ENCODE measurements at regions not wholly inside any gene's neighbourhood (a gene's known extent, or its start where the extent isn't known, plus 50 kb on each side); places are given as distances from the start of the nearest gene placed in this dataset.

- 71 to 83% (median 78%) methylated on average over 14 of the region's 14 CpGs for WGBS, 3 donors
- Histone ChIP-seq H3K27me3 (ENCODE audit: insufficient read depth in 3 of 3, low read length in 2 of 3) (no peaks in the 10 kb centered on the region), H3K36me3 (ENCODE audit: insufficient read depth in 1 of 2, low read depth in 1 of 2) (no peaks in the 10 kb centered on the region), H3K27ac (no peak overlapping the region), H3K9me3 (no peaks in the 10 kb centered on the region), H3K4me1 (no peaks in the 10 kb centered on the region), H3K4me3 (no peak overlapping the region)
- no peak for DNase-seq
- intact Hi-C loops (cut with DNase I) = no loop called here
- no peak for ATAC-seq
- TF ChIP-seq CTCF (IDR thresholded peaks at IDR 0.05) = no peak
Measured at GRCh38 chr5:2255915-2256690, 373.4 kb upstream of the IRX4 start.

GRCh38 chr5:2254880-2255750 is 372.4 kb upstream of the IRX4 start:
- Histone ChIP-seq H3K36me3 (ENCODE audit: insufficient read depth in 1 of 2, low read depth in 1 of 2) (no peaks in the 10 kb centered on the region), H3K4me3 (no peak overlapping the region), H3K4me1 (no peaks in the 10 kb centered on the region), H3K27me3 (ENCODE audit: insufficient read depth in 3 of 3, low read length in 2 of 3) (no peaks in the 10 kb centered on the region), H3K27ac (no peak overlapping the region), H3K9me3 (no peaks in the 10 kb centered on the region)
- intact Hi-C loops (cut with DNase I) = no loop called here
- WGBS, 3 donors = 76 to 77% (median 77%) methylated on average over 22 of the region's 22 CpGs
- no peak for TF ChIP-seq CTCF (IDR thresholded peaks at IDR 0.05)
- ATAC-seq = no peak
- DNase-seq = no peak

GRCh38 chr5:2254406-2254805 is 371.7 kb upstream of the IRX4 start:
- no peak overlapping the region for H3K27ac ChIP-seq
- H3K4me1 ChIP-seq = no peaks in the 10 kb centered on the region
- no peaks in the 10 kb centered on the region for H3K9me3 ChIP-seq
- H3K27me3 ChIP-seq (ENCODE audit: insufficient read depth in 3 of 3, low read length in 2 of 3) = no peaks in the 10 kb centered on the region
- WGBS, 3 donors = 58 to 67% (median 62%) methylated on average over 3 of the region's 3 CpGs
- H3K36me3 ChIP-seq (ENCODE audit: insufficient read depth in 1 of 2, low read depth in 1 of 2) = no peaks in the 10 kb centered on the region
- no peak for TF ChIP-seq CTCF (IDR thresholded peaks at IDR 0.05)
- DNase-seq = no peak
- H3K4me3 ChIP-seq = no peak overlapping the region
- intact Hi-C loops (cut with DNase I) = no loop called here
- ATAC-seq = no peak

GRCh38 chr5:2253040-2253975 is 370.6 kb upstream of the IRX4 start:
- DNase-seq (no peak), ATAC-seq (no peak)
- Histone ChIP-seq H3K9me3 (no peaks in the 10 kb centered on the region), H3K27ac (no peak overlapping the region), H3K36me3 (ENCODE audit: insufficient read depth in 1 of 2, low read depth in 1 of 2) (no peaks in the 10 kb centered on the region), H3K4me3 (no peak overlapping the region), H3K4me1 (no peaks in the 10 kb centered on the region), H3K27me3 (ENCODE audit: insufficient read depth in 3 of 3, low read length in 2 of 3) (no peaks in the 10 kb centered on the region)
- intact Hi-C loops (cut with DNase I) = no loop called here
- TF ChIP-seq CTCF (IDR thresholded peaks at IDR 0.05) = no peak
- WGBS, 3 donors = 57 to 67% (median 59%) methylated on average over 19 of the region's 19 CpGs
